GM18909 (cell line): ENCODE measurements at regions not wholly inside any gene's neighbourhood (a gene's known extent, or its start where the extent isn't known, plus 50 kb on each side); places are given as distances from the start of the nearest gene placed in this dataset.
"Not testable (repeated sequence)": the region's sequence is repeated elsewhere in the genome, so short reads cannot be mapped to it uniquely, and the experiment has no call there.

Experiments
- ATAC-seq: cut with Tn5 transposase; IDR thresholded peaks from one replicate; pipeline ENCODE4 v1.9.1; 2021; ENCODE audit warnings: mild to moderate bottlenecking; ENCODE audit not compliant: unreplicated experiment, poor library complexity

DNA sequence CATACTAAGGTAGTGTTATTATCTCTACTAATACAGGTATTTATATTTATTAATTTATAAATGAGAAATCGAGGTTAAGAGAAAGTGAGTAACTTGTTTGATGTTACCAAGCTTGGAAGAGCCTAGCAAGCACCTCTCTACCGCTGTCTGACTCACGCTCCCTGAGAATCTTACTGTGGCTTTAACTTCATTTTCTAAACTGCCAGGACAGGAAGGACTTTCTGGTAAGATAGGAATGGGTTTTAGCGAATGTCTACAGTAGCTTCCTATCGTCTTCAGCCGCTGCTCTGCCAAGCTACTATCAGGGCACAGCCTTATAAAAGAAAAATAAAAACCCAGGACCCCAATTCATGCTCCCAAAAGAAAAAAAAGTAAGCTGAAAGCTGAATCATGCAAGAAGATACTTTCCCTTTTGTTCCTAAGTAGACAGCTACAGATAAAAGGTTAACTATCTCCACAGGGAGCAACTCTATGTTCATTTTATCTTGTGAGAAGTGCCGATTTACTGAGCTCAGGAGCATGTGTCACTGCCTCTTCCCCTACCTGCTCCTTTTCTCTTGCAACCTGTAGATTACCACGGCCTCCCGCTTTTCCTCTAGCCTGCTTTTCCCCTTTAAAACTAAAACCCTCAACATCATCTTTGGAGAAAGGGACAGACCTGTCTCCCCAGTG lies 60.2 kb downstream of the THNSL1 start:
- no peak for ATAC-seq

GRCh38 chr10:25078658-25079431 lies 62.4 kb downstream of the THNSL1 start:
- ATAC-seq: no peak

DNA sequence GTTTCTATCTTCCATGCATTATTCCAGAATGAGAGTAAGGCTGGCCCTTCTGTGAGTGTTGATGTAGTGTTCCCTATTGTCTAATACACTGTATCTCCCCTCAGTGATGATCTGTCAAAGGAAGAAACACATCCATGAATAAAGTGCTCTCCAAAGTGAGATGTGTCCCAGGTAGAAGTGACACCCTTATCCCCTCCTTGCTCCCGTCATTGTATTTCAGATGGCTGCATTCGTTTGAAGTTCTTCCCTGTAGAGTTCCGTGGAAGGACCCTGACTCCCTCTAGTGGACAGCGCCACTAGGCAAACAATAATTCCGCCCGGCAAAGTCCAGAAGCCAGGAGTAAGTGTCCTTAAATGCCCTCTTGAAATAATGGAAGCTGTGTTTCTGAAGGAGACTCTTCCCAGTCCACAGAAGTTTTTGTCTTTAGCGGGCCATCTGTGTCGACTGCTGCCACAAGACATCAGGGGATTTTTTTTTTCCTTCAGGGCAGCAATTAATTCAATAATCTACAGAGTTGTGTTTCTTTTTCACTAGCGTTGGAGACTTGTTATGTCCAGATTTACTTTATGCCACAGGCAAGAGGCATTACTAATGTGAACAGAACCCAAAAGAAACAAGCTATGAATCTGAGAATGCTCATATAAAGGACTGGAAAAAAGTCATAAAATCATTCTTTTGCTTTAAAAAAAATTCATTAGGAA lies 64.6 kb downstream of the THNSL1 start:
- ATAC-seq: peak; percentile 87

GRCh38 chr10:25082276-25083204 lies 66.1 kb downstream of the THNSL1 start:
- ATAC-seq: no peak

DNA sequence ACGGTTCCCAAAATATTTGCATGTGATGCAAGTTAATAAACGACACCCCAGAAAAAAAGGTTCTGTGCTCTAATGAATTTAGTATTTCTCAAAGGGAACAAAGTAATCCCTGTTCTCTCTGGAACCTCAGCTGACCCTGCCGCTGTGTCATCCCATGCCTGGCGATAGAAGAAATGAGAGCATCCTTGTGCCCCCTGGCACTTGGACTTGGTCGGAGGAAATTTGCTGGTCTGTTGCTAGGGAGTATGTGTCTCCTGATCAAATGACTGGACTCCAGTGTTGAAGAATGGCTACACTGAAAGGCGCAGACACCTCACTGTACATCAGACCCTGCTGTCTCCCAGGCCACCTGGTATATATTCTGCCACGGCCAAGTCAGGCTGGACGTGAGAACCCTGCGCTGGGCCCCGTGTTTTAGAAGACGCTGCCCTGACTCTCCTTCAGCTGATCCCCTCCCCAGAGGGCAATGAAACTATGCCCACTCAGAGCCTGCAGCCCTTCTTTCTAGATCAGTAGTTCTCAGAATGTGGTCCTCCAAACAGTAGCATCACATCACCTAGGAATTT lies 67.2 kb downstream of the THNSL1 start:
- ATAC-seq: no peak

- ATAC-seq: no peak
These were observed 68.0 kb downstream of the THNSL1 start for GRCh38 chr10:25084447-25084846.

DNA sequence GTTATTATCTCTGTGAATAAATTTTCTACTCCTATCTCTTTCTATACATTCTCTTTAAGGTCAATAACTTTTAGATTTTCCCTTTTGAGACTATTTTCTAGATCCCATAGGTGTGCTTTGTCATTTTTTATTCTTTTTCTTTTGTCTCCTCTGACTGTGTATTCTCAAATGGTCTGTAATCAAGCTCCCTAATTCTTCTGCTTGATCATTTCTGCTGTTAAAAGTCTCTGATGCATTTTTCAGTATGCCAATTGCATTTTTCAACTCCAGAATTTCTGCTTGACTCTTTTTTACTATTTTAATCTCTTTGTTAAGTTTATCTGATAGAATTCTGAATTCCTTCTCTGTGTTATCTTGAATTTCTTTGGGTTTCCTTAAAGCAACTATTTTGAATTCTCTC lies 78.2 kb downstream of the THNSL1 start:
- ATAC-seq: no peak

- ATAC-seq: no peak
These were observed 77.0 kb upstream of the GPR158 start for GRCh38 chr10:25097669-25098411.

- no peak for ATAC-seq
These were observed 74.7 kb upstream of the GPR158 start for GRCh38 chr10:25100141-25100540.

DNA sequence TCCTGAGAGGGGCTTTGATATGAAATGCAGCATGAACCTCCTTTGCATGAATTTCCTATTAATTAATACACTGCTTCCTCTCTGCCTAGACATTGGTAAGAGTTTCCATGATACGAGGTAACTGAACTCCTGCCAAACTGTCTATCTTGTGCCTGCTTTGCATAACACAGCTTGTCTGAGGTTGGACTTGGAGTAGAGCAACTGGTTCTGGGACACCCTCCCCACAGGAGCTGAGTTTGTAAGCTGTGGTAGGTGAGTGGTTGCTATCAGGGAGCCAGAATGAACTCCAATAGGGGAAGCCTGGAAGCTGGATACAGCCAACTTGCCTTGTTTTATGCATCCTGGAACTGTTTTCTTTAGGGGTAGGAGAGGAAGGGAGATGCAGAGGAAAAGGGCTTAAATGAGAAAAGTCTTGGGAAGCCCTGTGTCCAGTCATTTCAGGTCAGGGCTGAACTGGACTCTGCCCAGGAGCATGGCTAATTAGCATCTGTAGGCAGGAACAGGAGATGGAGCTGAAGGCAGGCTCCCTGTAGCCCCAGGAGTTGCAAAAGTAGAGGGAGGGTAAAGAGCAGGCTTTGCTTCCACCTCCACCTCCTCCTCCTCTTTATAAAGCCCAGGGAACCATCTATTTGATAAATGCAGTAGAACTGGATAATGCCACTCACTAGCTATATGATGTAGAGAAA lies 73.2 kb upstream of the GPR158 start:
- ATAC-seq: no peak

GRCh38 chr10:25102147-25102822 lies 72.5 kb upstream of the GPR158 start:
- no peak for ATAC-seq

GRCh38 chr10:25103703-25104102 lies 71.1 kb upstream of the GPR158 start:
- ATAC-seq: no peak

DNA sequence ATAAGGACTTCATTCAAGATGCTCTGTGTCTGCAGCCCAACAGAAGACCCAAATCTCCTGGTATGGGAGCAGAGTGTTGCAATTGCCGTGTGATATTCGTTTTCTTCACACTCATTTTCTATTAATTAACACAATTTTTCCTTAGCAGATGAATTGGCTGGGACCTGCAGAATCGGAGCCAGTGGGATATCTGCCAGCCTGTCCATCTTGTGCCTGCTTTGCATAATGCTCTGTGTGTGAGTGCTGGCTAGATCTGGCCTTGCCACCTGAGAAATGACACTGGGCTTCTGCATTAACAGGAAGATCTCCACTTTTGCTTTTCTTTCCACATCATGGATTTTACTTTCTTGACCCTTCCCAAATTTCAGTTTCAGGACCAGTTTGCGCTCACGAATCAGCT lies 70.4 kb upstream of the GPR158 start:
- ATAC-seq: no peak

DNA sequence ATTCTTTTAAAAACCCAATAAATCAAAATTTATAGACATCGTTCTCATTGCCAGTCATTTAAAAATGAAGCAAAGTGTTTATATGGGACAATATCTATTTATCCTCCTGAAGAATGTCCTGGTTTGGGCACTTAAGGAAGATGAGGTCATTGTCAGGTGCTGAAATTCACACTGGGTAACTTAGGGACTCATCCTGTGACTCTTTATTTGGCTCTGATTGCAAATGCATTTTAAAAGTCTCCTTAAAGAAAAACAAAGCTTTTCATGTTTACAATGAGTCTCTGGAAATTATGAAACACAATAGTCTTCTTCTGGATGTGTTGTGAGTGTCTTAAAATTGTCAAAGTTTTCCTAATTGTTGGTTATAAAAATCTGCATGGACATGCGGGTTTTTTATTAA lies 69.5 kb upstream of the GPR158 start:
- no peak for ATAC-seq

- ATAC-seq: no peak
These were observed 69.0 kb upstream of the GPR158 start for GRCh38 chr10:25105743-25106260.

GRCh38 chr10:25107756-25108155 lies 67.0 kb upstream of the GPR158 start:
- no peak for ATAC-seq

GRCh38 chr10:25109896-25110295 lies 64.9 kb upstream of the GPR158 start:
- not testable (repeated sequence) for ATAC-seq

GRCh38 chr10:25112016-25112415 lies 62.8 kb upstream of the GPR158 start:
- ATAC-seq: no peak
